Activated B cell treated with CpG ODN at 0.5 μM for 24 hours (primary cell): ENCODE measurements at regions not wholly inside any gene's neighbourhood (a gene's known extent, or its start where the extent isn't known, plus 50 kb on each side); places are given as distances from the start of the nearest gene placed in this dataset.

ENCODE experiments used
- ATAC-seq: fragments of 200-7000 bp; cut with Tn5 transposase; one replicate; pipeline ENCODE4 v1.10.0; 2021; ENCODE audit warnings: low read depth, mild to moderate bottlenecking, moderate library complexity
- CTCF ChIA-PET: fragments of 350-600 bp; sonication (Branson Sonifier 250); formaldehyde crosslinking; loops from one replicate; lab custom pipeline; 2021; ENCODE audit warnings: antibody characterized with exemption; lab: Charles Lee
- POLR2A ChIA-PET: fragments of 350-600 bp; sonication (Branson Sonifier 250); formaldehyde crosslinking; loops from one replicate; lab custom pipeline; 2021; ENCODE audit warnings: antibody characterized with exemption; lab: Charles Lee
- DNase-seq: peaks from one replicate; pipeline ENCODE4 v3.0.0; 2022
- H3K27ac Mint-ChIP-seq: one replicate; pipeline ENCODE4 v1.8.0; 2020; ENCODE audit warnings: mixed read lengths
- H3K27me3 Mint-ChIP-seq: one replicate; pipeline ENCODE4 v1.8.0; 2021; ENCODE audit warnings: mixed read lengths
- H3K36me3 Mint-ChIP-seq: one replicate; pipeline ENCODE4 v1.8.0; 2021; ENCODE audit warnings: low read depth, mixed read lengths
- H3K4me1 Mint-ChIP-seq: one replicate; pipeline ENCODE4 v1.8.0; 2021; ENCODE audit warnings: mixed read lengths
- H3K4me3 Mint-ChIP-seq: one replicate; pipeline ENCODE4 v1.8.0; 2020; ENCODE audit warnings: mild to moderate bottlenecking, mixed read lengths
- H3K9me3 Mint-ChIP-seq: one replicate; pipeline ENCODE4 v1.8.0; 2020; ENCODE audit warnings: mixed read lengths
- intact Hi-C: fragments of 100-400 bp; cut with micrococcal nuclease; formaldehyde crosslinking; loops from one replicate; pipeline ENCODE4 v1.15.1; 2024
- TF ChIP-seq, protein P1 (sequence below): fragments of 200-600 bp; IDR thresholded peaks from one replicate; pipeline ENCODE4 v1.8.0; 2022; ENCODE audit warnings: antibody characterized with exemption, mild to moderate bottlenecking

DNA sequence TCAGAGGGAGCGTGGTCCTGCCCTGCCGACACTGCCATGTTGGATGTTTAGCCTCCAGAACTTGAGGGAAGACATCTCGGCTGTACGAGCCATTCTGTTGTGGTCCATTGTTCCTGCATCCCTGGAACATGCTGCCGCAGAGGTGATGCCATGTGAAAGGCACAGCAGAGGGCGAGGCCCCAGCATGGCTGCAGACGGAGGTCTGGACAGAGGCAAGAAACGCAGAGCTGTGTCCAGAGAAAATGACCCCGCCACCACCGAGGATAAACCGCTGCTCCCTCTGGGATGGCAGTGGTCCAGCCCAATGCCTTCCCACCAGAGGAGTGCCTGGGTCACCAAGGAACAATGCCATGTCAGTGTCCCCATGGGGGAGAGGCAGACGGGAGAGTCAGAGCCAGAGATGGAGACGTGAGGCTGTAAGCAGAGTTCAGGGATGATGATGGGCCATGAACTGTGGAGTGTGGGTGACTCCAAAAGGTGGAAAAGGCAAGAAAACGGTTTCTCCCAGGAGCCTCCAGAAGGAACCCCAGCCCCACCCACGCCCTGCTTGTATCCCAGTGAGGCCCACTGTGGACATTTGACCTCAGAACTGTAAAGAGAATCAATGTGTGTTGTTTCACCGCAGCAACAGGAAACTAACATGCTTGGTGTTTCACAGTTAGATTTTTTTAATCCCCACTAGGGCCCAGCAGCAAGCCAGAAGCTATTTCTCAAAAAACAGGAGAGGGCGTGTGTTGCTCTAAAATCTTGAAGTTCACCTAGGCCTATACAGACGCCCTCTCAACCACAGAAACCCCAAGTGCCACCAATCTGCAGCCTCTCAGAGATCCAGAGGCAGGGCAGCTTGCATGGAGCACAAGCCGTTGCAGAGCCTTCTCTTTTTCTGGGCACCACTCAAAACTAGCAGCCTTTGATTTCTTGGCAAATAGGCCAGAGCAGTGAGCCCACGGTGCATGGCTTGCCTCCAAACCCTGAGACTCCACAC lies 1422.9 kb downstream of the TBC1D22A start:
- no peak for ATAC-seq
- intact Hi-C loops = no loop called here
- no peaks in the 10 kb centered on the region for H3K4me1 Mint-ChIP-seq
- no peak overlapping the region for H3K4me3 Mint-ChIP-seq
- ChIA-PET CTCF (no interaction called here), POLR2A (interaction anchor here (0.6 kb wide), 1 partner anchor 136 kb away, joined by 5 read pairs; no protein-coding TSS in a partner anchor)
- no peak overlapping the region for H3K27ac Mint-ChIP-seq
- H3K27me3 Mint-ChIP-seq = peaks cover 4% of the 10 kb centered on the region
- TF ChIP-seq, protein P1, sequence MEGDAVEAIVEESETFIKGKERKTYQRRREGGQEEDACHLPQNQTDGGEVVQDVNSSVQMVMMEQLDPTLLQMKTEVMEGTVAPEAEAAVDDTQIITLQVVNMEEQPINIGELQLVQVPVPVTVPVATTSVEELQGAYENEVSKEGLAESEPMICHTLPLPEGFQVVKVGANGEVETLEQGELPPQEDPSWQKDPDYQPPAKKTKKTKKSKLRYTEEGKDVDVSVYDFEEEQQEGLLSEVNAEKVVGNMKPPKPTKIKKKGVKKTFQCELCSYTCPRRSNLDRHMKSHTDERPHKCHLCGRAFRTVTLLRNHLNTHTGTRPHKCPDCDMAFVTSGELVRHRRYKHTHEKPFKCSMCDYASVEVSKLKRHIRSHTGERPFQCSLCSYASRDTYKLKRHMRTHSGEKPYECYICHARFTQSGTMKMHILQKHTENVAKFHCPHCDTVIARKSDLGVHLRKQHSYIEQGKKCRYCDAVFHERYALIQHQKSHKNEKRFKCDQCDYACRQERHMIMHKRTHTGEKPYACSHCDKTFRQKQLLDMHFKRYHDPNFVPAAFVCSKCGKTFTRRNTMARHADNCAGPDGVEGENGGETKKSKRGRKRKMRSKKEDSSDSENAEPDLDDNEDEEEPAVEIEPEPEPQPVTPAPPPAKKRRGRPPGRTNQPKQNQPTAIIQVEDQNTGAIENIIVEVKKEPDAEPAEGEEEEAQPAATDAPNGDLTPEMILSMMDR = no peak
- DNase-seq = no peak
- peaks cover 2% of the 10 kb centered on the region for H3K36me3 Mint-ChIP-seq
- peaks cover 8% of the 10 kb centered on the region for H3K9me3 Mint-ChIP-seq

DNA sequence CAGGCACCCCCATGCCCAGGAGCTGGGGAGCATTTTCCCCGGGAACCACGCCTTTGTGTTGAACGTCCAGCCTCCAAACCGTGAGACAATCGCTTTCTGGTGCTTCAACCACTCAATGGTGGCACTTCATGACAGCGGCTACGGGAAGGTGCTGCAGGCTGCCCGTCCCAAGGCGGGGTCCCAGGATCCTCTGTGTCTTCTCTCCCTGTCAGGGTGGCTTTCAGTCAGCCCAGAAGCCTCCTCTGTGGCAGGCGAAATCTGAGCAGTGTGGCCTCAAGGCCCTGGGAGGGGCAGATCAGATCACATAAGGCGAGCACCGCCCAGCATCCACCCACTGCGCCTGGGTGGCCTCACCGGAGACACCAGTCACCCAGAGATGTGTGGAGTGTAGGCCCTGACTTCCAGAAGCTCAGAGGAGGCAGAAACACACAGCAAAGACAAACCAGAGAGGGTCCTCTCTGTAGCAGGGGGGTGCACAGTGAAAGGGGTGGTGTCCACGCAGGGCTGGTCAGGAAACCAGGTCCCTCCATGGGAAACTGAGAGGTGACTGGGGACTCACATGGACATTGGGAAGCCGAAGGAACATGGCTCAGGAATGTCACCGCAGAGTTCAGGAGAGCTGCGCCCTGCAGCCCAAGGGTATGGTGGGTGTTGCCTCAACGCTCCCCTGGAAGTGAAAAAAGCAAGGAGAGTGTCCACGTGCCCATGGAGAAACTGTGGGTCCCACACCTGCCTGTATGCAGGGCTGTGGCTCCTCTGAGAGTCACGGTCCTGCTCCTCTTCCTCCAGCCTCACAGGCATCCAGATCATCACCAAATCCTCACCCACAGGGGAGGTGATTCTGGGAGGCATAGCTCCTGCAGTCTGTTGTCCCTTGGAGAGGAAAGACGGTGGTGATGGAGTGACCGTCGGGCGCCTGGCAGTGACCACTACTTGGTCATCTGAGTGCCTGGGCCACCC lies 1420.7 kb downstream of the TBC1D22A start:
- TF ChIP-seq, protein P1 = no peak
- Mint-ChIP-seq H3K27ac (no peak overlapping the region), H3K36me3 (no peaks in the 10 kb centered on the region), H3K4me3 (no peak overlapping the region), H3K9me3 (no peaks in the 10 kb centered on the region), H3K27me3 (peaks cover 3% of the 10 kb centered on the region), H3K4me1 (no peaks in the 10 kb centered on the region)
- no peak for ATAC-seq
- ChIA-PET POLR2A (no interaction called here), CTCF (no interaction called here)
- DNase-seq = no peak
- intact Hi-C loops = no loop called here

- Mint-ChIP-seq H3K4me3 (no peak overlapping the region), H3K27ac (no peak overlapping the region), H3K36me3 (no peaks in the 10 kb centered on the region), H3K27me3 (peaks cover 3% of the 10 kb centered on the region), H3K4me1 (no peaks in the 10 kb centered on the region), H3K9me3 (no peaks in the 10 kb centered on the region)
- intact Hi-C loops = no loop called here
- no peak for ATAC-seq
- DNase-seq = no peak
- ChIA-PET CTCF (no interaction called here), POLR2A (no interaction called here)
- TF ChIP-seq, protein P1 = no peak
Observed at GRCh38 chr22:48182031-48182430, 1419.6 kb downstream of the TBC1D22A start.

- TF ChIP-seq, protein P1 = no peak
- Mint-ChIP-seq H3K27me3 (peaks cover 3% of the 10 kb centered on the region), H3K36me3 (no peaks in the 10 kb centered on the region), H3K4me3 (no peak overlapping the region), H3K27ac (no peak overlapping the region), H3K4me1 (no peaks in the 10 kb centered on the region), H3K9me3 (no peaks in the 10 kb centered on the region)
- ChIA-PET POLR2A (no interaction called here), CTCF (no interaction called here)
- ATAC-seq (no peak), DNase-seq (no peak)
- intact Hi-C loops = no loop called here
Observed at GRCh38 chr22:48181263-48181955, 1419.0 kb downstream of the TBC1D22A start.
